T-helper 9 cell (primary cell): ENCODE measurements at regions not wholly inside any gene's neighbourhood (a gene's known extent, or its start where the extent isn't known, plus 50 kb on each side); places are given as distances from the start of the nearest gene placed in this dataset.
A peak's percentile ranks its signal among the peaks of the same experiment; 100 is the strongest.
"Not testable (repeated sequence)": the region's sequence is repeated elsewhere in the genome, so short reads cannot be mapped to it uniquely, and the experiment has no call there.

ENCODE experiments used
- DNase-seq: peaks from one replicate; pipeline ENCODE4 v3.0.0-alpha.2; 2020

GRCh38 chr21:31530897-31531705, 128.4 kb upstream of the SOD1 start:
- DNase-seq = no peak

DNA sequence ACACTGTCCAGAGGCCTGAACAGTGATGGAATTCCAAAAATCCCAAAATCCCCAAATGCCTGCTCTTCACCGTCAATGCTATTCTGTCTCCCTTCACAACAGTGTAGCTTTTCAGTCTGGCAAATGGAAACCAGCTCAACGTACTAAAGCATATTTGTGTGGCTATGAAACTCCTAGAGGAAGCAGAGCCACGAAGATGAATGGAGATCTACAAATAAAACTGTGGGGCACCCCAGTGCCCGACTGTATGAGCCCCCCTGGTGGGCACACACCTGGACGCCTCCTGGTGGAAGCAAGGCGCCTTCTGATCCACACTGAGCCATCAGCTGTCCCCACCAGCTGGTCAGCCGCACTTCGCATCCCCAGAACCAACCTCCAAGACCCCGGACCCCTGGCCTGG, 129.1 kb upstream of the SOD1 start:
- DNase-seq = no peak

- DNase-seq = no peak
Observed at GRCh38 chr21:31529406-31529805, 130.1 kb upstream of the SOD1 start.

- DNase-seq = no peak
Observed at GRCh38 chr21:31526040-31526439, 133.5 kb upstream of the SOD1 start.

DNA sequence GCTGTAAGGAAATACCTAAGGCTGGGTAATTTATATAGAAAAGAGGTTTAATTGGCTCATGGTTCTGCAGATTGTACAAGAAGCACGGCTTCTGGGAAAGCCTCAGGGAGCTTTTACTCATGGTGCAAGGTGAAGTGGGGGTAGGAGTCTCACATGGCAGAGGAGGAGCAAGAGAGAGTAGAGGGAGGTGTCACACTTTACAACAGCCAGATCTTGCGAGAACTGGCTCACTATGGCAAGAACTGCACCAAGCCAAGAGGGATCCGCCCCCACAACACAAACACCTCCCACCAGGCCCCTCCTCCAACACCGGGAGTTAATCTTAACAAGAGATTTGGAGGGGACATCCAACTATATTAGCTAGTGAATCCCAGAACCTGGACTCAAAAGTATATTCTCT, 135.4 kb upstream of the SOD1 start:
- no peak for DNase-seq

GRCh38 chr21:31521515-31521914, 138.0 kb upstream of the SOD1 start:
- no peak for DNase-seq

DNA sequence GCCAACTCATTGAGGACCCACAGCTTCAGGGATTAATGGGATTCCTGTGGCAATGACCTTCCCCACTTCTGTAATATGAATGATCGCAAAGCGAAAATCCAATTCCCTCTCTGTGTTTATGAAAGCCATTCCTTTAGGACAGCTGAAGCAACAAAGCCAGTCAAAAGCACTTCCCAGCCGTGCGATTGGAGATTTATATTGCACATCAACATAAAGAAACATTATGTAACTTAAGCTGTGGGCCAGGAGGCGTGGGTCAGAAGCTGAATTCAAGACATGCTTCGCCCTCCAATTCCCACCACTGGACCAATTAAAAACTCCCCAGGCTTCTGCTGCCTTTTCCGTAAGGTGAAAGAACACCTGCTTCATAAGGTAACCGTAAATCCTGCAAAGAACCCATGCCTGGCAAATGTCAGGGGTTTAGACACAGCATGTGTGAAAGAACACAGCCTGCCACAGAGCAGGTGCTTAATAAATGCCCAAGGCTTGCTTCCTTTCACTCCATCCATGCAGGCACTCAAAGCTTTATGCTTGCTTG, 138.9 kb upstream of the SOD1 start:
- DNase-seq = no peak

DNA sequence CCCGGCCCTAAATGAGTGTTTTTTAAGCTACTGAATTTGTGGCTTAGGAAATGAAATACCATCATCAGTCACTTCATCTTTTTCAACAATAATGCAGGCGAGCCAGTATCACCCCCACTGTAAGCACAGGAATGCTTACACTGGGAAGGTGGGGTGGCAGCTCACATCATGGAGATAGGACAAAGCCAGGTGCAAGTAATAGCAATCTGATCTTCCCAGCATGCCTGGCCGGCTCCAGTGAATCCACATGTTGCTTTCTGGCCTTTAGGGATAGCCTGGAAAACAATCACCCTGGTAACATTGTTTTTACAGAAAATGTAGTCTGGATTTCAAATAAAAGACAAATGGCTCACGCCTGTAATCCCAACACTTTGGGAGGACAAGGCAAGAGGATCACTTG, 140.9 kb upstream of the SOD1 start:
- no peak for DNase-seq

DNA sequence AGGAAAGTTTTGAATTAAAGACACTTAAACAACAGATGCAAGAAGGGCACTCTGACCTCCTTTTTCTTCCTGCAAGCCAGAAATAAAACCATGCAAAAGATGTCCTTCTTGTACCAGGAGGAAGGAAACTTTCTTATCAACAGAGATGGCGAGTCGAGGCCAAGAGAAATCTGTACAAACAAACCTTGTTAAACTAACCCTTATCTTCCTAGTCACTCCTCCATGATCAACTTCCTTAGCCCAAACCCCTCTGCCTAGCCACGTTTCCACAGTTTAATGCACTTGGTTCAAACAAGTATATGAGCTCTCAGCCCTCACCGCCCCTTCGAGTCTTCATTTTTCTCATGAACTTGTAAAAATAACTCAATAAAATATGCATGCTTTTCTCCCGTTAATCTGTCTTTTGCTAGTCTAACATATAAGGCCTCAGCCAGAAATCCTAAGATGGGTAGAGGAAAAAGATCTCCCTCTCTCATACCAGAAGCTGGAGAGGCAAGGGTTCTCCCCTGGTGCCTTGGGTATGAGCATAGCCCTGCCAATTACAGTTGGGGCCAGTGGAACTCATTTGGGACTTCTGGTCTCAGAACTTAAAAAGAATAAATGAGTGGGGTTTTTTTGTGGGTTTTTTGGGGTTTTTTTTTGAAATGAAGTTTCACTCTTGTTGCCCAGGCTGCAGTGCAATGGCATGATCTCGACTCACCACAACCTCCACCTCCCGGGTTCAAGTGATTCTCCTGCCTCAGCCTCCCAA, 141.7 kb upstream of the SOD1 start:
- no peak for DNase-seq

GRCh38 chr21:31515253-31515652, 144.2 kb upstream of the SOD1 start:
- DNase-seq = no peak

- no peak for DNase-seq
Observed at GRCh38 chr21:31514598-31514997, 144.9 kb upstream of the SOD1 start.

GRCh38 chr21:31513541-31513940, 146.0 kb upstream of the SOD1 start:
- not testable (repeated sequence) for DNase-seq

DNA sequence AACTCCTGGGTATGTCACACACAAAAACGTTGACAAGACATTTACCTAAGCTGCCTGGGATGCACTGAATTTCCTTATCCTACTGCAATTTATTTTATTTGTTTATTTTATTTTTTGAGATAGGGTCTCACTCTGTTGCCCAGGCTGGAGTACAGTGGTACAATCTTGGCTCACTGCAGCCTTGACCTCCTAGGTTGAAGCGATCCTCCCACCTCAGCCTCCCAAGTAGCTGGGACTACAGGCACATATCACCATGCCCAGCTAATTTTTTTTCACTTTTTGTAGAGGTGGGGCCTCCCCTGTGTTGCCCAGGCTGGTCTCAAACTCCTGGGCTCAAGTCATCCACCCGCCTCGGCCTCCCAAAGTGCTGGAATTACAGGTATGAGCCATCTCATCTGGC, 147.5 kb upstream of the SOD1 start:
- DNase-seq = not testable (repeated sequence)

DNA sequence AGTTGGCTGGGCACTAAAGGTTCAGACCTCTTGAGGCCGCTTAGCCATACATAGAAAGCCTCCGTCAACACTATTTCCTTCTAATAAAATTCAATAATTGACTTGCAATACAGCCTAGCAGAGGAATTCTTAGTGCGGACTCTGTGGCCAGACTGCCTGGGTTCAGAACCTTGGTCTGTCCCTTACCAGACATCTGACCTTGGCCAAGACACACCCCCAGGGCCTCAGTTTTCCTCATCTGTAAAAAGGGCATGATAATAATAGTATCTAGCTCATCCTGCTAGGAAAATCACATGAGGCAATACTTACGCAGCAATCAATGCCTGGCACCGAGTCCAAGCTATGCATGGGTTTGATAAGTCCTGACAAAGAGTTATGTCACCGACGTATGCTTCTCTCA, 148.2 kb upstream of the SOD1 start:
- no peak for DNase-seq

DNA sequence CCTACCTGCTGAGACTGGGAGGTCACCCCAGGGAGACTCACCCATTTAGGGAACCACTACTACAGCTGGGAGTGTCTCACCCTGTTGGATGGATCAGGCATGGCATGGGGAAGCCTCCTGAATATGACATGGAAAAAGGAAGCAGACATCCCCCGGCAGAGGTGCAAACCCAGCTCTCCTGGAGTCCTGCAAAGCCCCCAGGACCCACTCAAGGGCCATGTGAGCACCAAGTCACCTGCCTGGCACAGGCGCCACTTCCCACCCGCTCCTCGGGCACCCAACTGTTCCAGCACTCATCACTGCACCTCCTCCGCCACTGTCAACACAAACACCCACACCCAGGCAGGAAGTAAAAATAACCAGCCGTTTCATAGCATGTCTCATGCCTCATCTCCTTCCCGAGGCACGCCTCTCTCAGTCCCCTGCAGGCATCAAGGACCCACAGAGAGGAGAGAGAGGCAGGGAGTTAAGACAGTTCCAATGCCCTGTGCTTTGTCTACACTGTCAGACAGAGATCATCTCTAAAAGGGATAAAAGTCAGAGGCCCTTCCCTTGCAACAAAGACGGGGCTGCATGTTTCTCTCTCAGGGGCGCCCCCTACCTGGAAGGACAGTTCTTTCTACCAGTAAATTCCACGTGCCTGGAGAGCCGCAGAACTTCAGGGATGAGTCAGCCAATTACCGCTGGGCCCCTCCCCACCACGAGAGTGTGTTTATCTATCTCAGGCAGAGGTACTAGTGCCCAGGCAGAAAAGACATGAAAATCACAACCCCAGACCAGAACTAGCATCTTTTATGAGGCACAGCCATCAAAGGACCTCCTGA, 150.1 kb upstream of the SOD1 start:
- peak; percentile 51 for DNase-seq

GRCh38 chr21:31505975-31506374, 153.5 kb upstream of the SOD1 start:
- DNase-seq = no peak

DNA sequence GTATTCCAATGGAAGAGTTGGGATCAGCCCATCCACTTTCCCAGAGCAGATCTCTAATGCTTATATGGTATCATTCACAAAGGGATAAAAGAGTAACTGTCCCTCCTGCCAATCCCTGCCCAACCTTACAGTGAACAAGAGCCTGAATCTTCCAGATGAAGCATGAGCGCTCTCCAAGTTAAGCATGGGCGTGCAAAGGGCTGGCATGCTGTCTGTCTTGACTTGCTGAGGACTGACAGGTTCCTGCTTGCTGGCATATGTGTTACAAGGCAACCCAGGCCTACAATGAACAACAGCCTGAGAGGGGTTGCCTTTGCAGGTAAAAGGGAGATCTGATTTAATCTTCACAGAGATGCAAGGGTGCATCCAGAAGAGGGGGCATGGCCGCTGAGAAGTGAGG, 155.6 kb upstream of the SOD1 start:
- DNase-seq = no peak

DNA sequence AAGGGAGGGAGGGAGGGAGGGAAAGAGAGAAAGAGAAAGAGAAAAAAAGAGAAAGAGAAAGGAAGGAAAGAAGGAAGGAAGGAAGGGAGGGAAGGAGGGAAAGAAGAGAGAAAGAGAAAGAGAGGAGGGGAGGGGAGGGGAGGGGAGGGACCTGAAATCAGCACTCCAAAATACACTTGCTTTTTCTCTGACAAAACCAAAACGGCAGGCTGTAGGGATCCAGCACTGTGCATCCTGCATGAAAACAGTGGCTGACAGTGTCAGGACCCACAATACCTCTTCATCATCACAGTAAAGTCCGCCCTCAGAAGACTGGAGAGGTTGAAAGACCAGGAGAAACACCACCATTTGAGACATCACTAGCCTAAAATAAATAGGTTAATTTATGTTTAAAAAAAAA, 156.0 kb upstream of the SOD1 start:
- no peak for DNase-seq

- no peak for DNase-seq
Observed at GRCh38 chr21:31502537-31503143, 156.9 kb upstream of the SOD1 start.

DNA sequence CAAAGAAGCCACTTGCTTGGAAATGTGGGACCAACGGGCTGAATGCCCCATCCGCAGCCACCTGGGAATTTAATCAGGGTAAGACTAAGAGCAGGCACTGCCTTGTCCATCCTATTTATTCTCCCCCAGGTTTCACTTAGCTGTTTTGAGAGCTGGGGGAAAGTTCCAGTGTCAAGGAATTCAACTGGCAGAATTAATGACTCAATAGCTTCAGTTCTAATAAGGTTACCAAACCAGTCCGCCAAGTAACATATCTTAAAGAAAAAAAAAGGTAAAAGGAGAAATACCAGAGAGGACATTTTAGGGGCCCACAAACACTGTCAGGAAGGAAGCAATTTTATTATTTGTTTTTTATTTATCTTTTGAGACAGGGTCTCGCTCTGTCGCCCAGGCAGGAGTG, 157.6 kb upstream of the SOD1 start:
- no peak for DNase-seq

DNA sequence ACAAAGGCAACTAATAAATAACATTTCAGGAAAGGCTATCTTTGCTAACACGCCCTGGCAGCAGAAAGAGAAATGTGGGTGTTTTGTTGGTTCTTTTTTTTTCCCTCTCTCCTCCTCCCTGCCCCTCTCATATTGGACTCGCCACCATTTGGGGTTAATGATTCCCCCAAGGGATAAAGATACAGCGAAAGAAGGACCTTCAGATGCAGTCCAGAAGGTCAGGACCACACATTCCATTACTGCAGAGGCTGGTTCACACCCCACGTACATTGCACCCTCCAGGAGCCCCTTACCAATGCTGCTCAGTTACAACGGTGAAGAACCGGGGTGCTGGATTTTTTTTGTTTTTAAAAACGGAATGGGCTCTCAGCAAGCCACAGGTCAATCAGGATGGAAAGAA, 156.9 kb upstream of the TIAM1 start:
- no peak for DNase-seq

DNA sequence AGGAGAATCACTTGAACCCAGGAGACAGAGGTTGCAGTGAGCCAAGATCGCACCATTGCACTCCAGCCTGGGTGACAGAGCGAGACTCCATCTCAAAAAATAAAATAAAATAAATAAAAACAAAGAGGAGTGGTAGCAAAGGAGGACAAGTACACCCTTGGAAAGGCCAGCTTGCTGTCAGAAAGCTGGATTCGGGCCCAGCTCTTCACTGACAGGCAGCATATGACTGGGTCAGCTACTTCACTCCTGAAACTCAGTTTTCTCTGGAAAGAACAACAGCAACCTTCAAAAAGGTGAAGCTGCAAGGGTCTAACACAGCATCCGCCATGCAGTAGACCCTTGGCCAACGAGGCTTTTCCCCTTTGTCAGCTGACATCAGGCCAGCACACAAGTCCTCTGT, 156.0 kb upstream of the TIAM1 start:
- no peak for DNase-seq

DNA sequence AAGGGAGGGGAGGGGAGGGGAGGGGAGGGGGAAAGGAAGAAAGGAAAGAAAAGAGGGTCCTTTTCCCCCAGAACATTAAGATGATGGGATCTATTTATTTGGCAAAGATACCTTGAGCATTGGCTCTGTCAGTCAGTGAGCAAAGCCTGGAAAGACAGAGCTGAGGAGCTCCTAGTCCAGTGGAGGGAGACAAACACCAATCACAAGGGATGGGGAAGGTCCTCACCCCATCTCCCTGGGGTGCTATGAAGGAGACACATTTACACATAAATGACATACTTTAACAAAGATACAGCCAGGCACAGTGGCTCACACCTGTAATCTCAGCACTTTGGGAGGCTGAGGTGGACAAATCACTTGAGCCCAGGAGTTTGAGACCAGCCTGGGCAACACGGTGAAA, 154.9 kb upstream of the TIAM1 start:
- no peak for DNase-seq
